GM12872 (cell line): ENCODE measurements at regions not wholly inside any gene's neighbourhood (a gene's known extent, or its start where the extent isn't known, plus 50 kb on each side); places are given as distances from the start of the nearest gene placed in this dataset.

Experiments
- TF ChIP-seq, protein P1 (sequence below): IDR thresholded peaks from 3 replicates; pipeline ENCODE4 v1.5.1; 2011; ENCODE audit warnings: low read depth, mild to moderate bottlenecking, low read length, moderate library complexity; ENCODE audit not compliant: insufficient read depth

DNA sequence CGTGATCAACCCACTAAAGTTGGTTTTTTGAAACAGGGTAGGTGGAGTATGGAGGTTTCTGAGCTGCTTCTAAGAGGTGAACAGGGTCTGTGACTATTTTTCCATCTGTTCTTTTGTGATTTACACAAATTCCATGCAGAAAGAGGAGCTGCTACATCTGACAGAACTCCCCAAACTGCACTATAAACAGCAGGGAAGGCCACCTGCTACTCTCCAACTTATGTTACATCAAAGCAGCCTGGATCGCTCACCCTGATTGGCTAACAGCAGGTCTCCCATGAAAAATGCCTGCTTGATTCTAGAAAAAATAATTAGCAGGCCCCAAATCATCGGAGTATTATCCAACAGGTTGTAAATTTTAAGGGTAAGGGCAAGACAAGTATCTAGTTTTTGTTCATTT lies 282.9 kb upstream of the FLRT2 start:
- TF ChIP-seq, protein P1, sequence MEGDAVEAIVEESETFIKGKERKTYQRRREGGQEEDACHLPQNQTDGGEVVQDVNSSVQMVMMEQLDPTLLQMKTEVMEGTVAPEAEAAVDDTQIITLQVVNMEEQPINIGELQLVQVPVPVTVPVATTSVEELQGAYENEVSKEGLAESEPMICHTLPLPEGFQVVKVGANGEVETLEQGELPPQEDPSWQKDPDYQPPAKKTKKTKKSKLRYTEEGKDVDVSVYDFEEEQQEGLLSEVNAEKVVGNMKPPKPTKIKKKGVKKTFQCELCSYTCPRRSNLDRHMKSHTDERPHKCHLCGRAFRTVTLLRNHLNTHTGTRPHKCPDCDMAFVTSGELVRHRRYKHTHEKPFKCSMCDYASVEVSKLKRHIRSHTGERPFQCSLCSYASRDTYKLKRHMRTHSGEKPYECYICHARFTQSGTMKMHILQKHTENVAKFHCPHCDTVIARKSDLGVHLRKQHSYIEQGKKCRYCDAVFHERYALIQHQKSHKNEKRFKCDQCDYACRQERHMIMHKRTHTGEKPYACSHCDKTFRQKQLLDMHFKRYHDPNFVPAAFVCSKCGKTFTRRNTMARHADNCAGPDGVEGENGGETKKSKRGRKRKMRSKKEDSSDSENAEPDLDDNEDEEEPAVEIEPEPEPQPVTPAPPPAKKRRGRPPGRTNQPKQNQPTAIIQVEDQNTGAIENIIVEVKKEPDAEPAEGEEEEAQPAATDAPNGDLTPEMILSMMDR: no peak

DNA sequence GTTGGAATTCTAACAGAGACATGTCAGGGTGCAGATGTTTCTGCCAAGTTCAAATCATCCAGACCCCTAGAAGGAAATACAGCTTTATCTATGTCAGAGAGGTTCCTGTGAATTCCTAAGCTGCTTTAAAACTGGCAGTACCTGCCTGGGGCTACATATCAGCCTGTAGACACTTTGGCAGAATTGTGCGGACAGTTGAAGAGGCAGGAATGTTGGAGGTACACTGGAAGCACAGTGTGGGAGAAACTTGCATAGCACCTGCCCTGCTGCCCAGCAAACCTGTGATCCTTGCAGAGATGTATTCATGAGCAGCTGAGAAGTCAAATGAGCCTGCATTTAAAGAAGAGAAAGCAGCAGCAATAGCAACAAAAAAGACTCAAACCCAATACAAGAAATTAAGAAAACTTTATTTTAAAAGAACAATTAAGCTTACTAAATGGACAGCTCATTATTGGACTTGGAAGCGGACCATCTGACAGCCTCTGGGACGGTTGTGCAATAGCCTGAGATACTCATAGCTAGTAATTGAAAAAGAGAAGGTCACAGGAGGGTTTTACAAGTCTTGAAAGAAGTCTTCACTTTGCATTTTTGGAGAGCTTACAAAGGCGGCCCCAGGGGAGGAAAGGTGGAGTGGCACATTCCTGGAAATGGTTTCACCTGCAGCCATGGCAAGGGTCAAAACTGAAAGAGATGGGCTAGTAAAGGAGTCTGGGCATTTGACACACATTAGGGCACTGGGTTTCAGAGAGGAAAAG lies 280.9 kb upstream of the FLRT2 start:
- TF ChIP-seq, protein P1: no peak

DNA sequence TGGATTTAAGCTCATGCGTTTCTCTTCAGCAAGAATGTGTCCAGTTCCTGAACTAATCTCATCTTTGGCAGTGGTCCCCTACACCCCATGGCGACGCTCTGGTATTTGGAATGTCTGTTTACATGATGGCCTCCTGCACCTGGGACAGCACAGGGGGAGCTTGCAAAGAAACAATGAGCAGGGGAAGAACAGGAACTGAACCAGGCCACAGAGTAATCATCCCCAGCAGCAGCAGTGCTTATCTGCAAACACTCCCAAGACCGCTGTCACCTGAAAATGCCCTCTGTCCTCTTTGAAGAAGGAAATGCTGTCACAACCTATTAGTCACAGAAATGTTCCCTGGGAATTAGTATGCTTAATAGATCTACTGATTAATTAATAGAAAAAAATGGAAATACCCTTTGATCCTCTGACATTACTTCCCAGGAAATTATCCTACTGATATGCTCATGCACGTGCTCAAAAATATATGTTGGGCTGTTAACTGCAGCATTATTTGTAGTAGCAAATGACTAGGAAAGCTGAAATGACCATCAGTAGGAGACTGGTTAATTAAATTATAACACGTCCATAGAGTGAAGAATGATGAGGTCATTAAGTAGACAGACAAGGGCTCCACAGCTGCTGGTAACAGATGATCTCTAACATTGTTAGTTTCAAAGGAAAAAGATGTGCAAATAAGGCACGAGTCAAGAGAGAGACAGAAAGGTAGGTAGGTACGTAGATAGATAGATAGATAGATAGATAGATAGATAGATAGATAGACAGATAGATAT lies 279.3 kb upstream of the FLRT2 start:
- TF ChIP-seq, protein P1: no peak

DNA sequence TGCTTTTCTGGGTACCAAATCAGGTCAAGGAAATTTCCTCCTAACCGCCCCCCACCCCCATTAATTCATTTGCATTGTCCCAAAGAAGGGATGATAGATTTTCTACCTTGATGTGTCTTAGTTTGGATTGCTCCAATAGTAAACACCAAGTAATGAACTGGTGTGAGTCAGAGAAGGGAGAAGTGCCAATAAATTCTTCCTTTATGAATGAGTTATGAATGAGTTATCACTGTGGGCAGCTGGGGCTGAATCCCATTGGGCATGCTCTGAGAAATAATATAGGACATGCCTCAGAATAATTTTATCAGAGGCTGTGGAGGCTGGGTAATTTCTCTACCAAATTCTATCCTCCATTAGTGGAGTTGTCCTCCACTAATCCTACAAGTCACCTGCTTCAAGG lies 277.9 kb upstream of the FLRT2 start:
- TF ChIP-seq, protein P1: no peak

DNA sequence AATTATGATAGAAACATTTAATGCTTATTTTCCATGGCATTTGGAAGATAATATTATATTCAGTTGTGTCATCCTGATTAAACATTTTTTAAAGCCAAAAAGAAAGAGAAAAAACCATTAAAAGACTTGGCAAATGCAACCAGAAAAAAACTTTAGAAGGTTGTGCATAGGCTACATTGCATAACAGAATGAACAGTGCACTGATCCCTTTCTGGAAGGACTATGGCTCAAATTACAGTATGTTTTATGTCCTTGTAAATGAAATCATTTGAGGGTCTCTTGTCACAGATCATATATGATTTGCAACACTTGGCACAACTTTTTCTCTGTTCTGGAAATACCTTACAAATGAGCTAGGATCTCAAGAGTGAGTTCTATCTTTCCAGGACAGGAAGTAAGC lies 275.2 kb upstream of the FLRT2 start:
- TF ChIP-seq, protein P1: no peak

DNA sequence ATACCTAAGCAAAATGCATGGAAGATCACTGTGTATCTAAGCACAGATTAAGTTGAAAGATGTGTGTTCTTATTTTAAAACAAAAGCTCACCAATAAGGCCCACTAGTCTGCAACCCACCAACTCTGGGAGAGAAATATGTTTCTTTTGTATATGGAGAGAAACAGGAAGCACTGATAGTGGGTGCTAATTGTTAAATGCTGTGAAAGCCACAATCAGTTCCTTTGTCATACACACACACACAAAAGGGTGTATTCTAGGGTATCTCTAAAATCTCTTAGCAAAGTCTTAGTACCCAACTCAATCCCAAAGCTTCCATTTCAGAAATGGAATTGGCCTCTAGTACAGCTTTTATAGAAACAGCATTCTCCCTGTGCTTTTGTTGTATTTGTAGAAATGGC lies 272.7 kb upstream of the FLRT2 start:
- TF ChIP-seq, protein P1: no peak

DNA sequence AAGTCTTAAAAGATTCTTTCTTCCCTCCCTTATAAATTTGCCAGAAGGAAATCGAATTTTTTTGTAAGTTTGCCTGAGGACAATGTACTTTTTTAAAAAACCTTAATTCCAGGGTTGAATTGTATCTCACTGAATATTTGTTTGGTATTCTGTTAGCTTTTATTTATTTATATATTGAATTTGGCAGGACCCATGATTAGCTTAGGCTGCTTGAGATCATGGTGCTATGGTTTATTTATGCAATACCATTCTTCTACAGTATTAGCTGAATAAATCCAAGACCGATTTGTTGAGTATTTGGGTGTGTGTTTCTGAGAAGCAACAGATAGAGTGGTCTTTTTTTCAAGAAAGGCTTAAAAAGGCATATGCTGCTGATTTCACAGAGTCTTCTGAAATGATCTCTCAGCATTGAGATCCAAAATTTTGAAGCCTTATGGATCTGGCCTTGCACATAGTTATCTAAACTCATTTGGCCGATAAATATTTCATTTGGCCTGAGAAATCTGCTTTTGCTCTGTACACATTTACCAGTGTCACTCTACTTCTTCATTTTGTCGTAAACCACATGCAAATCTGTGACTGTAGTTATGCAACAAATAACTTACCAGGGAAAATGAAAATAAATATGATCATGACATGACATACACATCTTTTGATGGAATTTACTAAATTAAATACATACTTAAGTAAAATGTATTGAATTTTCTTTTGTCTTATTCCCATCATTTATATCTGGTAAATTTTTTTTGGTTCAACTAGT lies 265.8 kb upstream of the FLRT2 start:
- TF ChIP-seq, protein P1: no peak
